Stomach (tissue), 4 donors: ENCODE measurements at regions not wholly inside any gene's neighbourhood (a gene's known extent, or its start where the extent isn't known, plus 50 kb on each side); places are given as distances from the start of the nearest gene placed in this dataset.

Experiments used
- EP300 ChIP-seq: sonication (generic); formaldehyde crosslinking; IDR thresholded peaks from one replicate; pipeline ENCODE4 v1.6.1; 2017; ENCODE audit warnings: antibody characterized with exemption
- TF ChIP-seq, protein P1 (sequence below), 7 experiments: fragments of 450-650 bp in 4 of 7; fragments of 200-600 bp in 3 of 7; sonication (generic) in 3 of 7; IDR thresholded peaks; one replicate each; pipeline ENCODE4 v1.5.1; 2016 to 2019; ENCODE audit warnings: antibody characterized with exemption in 7 of 7, control low read depth in 2 of 7, mild to moderate bottlenecking in 1 of 7

GRCh38 chrX:28126886-28127285, 145.6 kb upstream of the DCAF8L1 start:
- TF ChIP-seq EP300: no peak
- TF ChIP-seq, protein P1, sequence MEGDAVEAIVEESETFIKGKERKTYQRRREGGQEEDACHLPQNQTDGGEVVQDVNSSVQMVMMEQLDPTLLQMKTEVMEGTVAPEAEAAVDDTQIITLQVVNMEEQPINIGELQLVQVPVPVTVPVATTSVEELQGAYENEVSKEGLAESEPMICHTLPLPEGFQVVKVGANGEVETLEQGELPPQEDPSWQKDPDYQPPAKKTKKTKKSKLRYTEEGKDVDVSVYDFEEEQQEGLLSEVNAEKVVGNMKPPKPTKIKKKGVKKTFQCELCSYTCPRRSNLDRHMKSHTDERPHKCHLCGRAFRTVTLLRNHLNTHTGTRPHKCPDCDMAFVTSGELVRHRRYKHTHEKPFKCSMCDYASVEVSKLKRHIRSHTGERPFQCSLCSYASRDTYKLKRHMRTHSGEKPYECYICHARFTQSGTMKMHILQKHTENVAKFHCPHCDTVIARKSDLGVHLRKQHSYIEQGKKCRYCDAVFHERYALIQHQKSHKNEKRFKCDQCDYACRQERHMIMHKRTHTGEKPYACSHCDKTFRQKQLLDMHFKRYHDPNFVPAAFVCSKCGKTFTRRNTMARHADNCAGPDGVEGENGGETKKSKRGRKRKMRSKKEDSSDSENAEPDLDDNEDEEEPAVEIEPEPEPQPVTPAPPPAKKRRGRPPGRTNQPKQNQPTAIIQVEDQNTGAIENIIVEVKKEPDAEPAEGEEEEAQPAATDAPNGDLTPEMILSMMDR (IDR thresholded peaks at IDR 0.05): no peak
